ENCODE measurements at regions not wholly inside any gene's neighbourhood (a gene's known extent, or its start where the extent isn't known, plus 50 kb on each side); places are given as distances from the start of the nearest gene placed in this dataset.

GRCh38 chr10:62459072-62459471 lies 84.9 kb downstream of the ZNF365 start:
- Mint-ChIP-seq H3K9me3 (ENCODE audit: low read depth) (peaks cover 2% of the 10 kb centered on the region), H3K4me3 (ENCODE audit: unreplicated experiment) (no peak overlapping the region), H3K27ac (ENCODE audit: unreplicated experiment) (peak overlapping the region; percentile 27), H3K27me3 (ENCODE audit: low read depth) (no peaks in the 10 kb centered on the region), H3K36me3 (ENCODE audit: low read depth) (peaks cover 1% of the 10 kb centered on the region), H3K4me1 (ENCODE audit: low read depth) (peaks cover 18% of the 10 kb centered on the region)
- DNase-seq (ENCODE audit: low spot score): no peak
- TF ChIP-seq CTCF (IDR thresholded peaks at IDR 0.05): no peak

GRCh38 chr10:62459500-62459899 lies 85.3 kb downstream of the ZNF365 start:
- no peaks in the 10 kb centered on the region for H3K27me3 Mint-ChIP-seq (ENCODE audit: low read depth)
- no peak overlapping the region for H3K4me3 Mint-ChIP-seq (ENCODE audit: unreplicated experiment)
- no peak for TF ChIP-seq CTCF (IDR thresholded peaks at IDR 0.05)
- peaks cover 1% of the 10 kb centered on the region for H3K36me3 Mint-ChIP-seq (ENCODE audit: low read depth)
- DNase-seq (ENCODE audit: low spot score): no peak
- no peak overlapping the region for H3K27ac Mint-ChIP-seq (ENCODE audit: unreplicated experiment)
- H3K9me3 Mint-ChIP-seq (ENCODE audit: low read depth): peaks cover 2% of the 10 kb centered on the region
- peaks cover 16% of the 10 kb centered on the region for H3K4me1 Mint-ChIP-seq (ENCODE audit: low read depth)

- no peak for DNase-seq (ENCODE audit: low spot score)
- Mint-ChIP-seq H3K4me1 (ENCODE audit: low read depth) (peaks cover 7% of the 10 kb centered on the region), H3K36me3 (ENCODE audit: low read depth) (peaks cover 1% of the 10 kb centered on the region), H3K9me3 (ENCODE audit: low read depth) (peaks cover 2% of the 10 kb centered on the region), H3K27ac (ENCODE audit: unreplicated experiment) (no peak overlapping the region), H3K27me3 (ENCODE audit: low read depth) (no peaks in the 10 kb centered on the region), H3K4me3 (ENCODE audit: unreplicated experiment) (no peak overlapping the region)
- TF ChIP-seq CTCF (IDR thresholded peaks at IDR 0.05): no peak
Measured at GRCh38 chr10:62460393-62460792, 86.2 kb downstream of the ZNF365 start.

GRCh38 chr10:62461120-62461519 lies 87.0 kb downstream of the ZNF365 start:
- no peaks in the 10 kb centered on the region for H3K27me3 Mint-ChIP-seq (ENCODE audit: low read depth)
- H3K9me3 Mint-ChIP-seq (ENCODE audit: low read depth): peaks cover 2% of the 10 kb centered on the region
- no peak overlapping the region for H3K27ac Mint-ChIP-seq (ENCODE audit: unreplicated experiment)
- peaks cover 1% of the 10 kb centered on the region for H3K36me3 Mint-ChIP-seq (ENCODE audit: low read depth)
- no peak for TF ChIP-seq CTCF (IDR thresholded peaks at IDR 0.05)
- H3K4me3 Mint-ChIP-seq (ENCODE audit: unreplicated experiment): no peak overlapping the region
- peaks cover 7% of the 10 kb centered on the region for H3K4me1 Mint-ChIP-seq (ENCODE audit: low read depth)
- no peak for DNase-seq (ENCODE audit: low spot score)

- peaks cover 1% of the 10 kb centered on the region for H3K36me3 Mint-ChIP-seq (ENCODE audit: low read depth)
- H3K4me3 Mint-ChIP-seq (ENCODE audit: unreplicated experiment): no peak overlapping the region
- no peaks in the 10 kb centered on the region for H3K27me3 Mint-ChIP-seq (ENCODE audit: low read depth)
- H3K4me1 Mint-ChIP-seq (ENCODE audit: low read depth): peaks cover 7% of the 10 kb centered on the region
- H3K9me3 Mint-ChIP-seq (ENCODE audit: low read depth): peaks cover 2% of the 10 kb centered on the region
- TF ChIP-seq CTCF (IDR thresholded peaks at IDR 0.05): no peak
- no peak for DNase-seq (ENCODE audit: low spot score)
- no peak overlapping the region for H3K27ac Mint-ChIP-seq (ENCODE audit: unreplicated experiment)
Measured at GRCh38 chr10:62462461-62462860, 88.3 kb downstream of the ZNF365 start.
